WERI-Rb-1 (cell line): ENCODE measurements at regions not wholly inside any gene's neighbourhood (a gene's known extent, or its start where the extent isn't known, plus 50 kb on each side); places are given as distances from the start of the nearest gene placed in this dataset.

Experiments
- DNase-seq: peaks from one replicate; pipeline ENCODE4 v3.0.0-alpha.2; 2020
- H3K27ac ChIP-seq: fragments of 250-450 bp; sonication (Bioruptor Pico); 2 replicates; pipeline ENCODE4 v1.5.1; 2020; ENCODE audit warnings: mild to moderate bottlenecking, moderate library complexity
- H3K27me3 ChIP-seq: fragments of 250-450 bp; sonication (Bioruptor Pico); 2 replicates; pipeline ENCODE4 v1.5.1; 2021; ENCODE audit warnings: mild to moderate bottlenecking, low read depth, moderate library complexity; ENCODE audit not compliant: insufficient read depth, severe bottlenecking
- H3K36me3 ChIP-seq: fragments of 250-450 bp; sonication (Bioruptor Pico); 2 replicates; pipeline ENCODE4 v1.5.1; 2020; ENCODE audit warnings: mild to moderate bottlenecking, moderate library complexity
- H3K4me3 ChIP-seq: 2 replicates; pipeline ENCODE4 v1.5.1; 2011; ENCODE audit warnings: low read depth, mild to moderate bottlenecking, control low read depth, low read length
- H3K9me3 ChIP-seq: fragments of 250-450 bp; sonication (Bioruptor Pico); 2 replicates; pipeline ENCODE4 v1.5.1; 2021; ENCODE audit warnings: mild to moderate bottlenecking, moderate library complexity; ENCODE audit not compliant: severe bottlenecking
- TF ChIP-seq, protein P1 (sequence below): IDR thresholded peaks from 2 replicates; pipeline ENCODE4 v1.5.1; 2011; ENCODE audit warnings: low read depth, mild to moderate bottlenecking, control low read depth, inconsistent platforms, low read length

- no peak for DNase-seq
- TF ChIP-seq, protein P1, sequence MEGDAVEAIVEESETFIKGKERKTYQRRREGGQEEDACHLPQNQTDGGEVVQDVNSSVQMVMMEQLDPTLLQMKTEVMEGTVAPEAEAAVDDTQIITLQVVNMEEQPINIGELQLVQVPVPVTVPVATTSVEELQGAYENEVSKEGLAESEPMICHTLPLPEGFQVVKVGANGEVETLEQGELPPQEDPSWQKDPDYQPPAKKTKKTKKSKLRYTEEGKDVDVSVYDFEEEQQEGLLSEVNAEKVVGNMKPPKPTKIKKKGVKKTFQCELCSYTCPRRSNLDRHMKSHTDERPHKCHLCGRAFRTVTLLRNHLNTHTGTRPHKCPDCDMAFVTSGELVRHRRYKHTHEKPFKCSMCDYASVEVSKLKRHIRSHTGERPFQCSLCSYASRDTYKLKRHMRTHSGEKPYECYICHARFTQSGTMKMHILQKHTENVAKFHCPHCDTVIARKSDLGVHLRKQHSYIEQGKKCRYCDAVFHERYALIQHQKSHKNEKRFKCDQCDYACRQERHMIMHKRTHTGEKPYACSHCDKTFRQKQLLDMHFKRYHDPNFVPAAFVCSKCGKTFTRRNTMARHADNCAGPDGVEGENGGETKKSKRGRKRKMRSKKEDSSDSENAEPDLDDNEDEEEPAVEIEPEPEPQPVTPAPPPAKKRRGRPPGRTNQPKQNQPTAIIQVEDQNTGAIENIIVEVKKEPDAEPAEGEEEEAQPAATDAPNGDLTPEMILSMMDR: no peak
- Histone ChIP-seq H3K4me3 (no peak overlapping the region), H3K36me3 (no peaks in the 10 kb centered on the region), H3K27me3 (peaks cover 77% of the 10 kb centered on the region), H3K9me3 (peaks cover 5% of the 10 kb centered on the region), H3K27ac (no peak overlapping the region)
These were observed 123.1 kb downstream of the OSR1 start for GRCh38 chr2:19235308-19235707.

DNA sequence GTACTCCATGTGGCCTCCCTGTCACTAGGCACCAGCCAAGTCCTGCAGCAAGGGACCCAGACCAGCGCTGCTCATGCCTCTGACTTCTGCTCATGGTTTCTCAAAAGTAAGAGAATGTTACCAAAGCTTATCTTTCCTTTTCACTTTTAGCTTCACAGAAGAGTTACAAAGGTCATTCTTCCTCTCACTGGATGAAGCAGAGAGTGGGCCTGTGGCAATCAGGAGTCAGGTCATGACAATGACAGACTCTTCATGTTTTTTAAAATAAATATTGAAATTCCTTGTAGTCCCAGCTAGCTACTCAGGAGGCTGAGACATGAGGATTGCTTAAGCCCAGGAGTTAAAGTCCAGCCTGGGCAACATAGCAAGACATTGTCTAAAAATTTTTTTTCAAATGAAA, 126.1 kb downstream of the OSR1 start:
- TF ChIP-seq, protein P1: no peak
- DNase-seq: no peak
- Histone ChIP-seq H3K4me3 (no peak overlapping the region), H3K9me3 (peaks cover 17% of the 10 kb centered on the region), H3K36me3 (no peaks in the 10 kb centered on the region), H3K27me3 (peaks cover 69% of the 10 kb centered on the region), H3K27ac (no peak overlapping the region)

GRCh38 chr2:19231625-19232024, 126.8 kb downstream of the OSR1 start:
- Histone ChIP-seq H3K27ac (no peak overlapping the region), H3K36me3 (no peaks in the 10 kb centered on the region), H3K4me3 (no peak overlapping the region), H3K9me3 (peaks cover 17% of the 10 kb centered on the region), H3K27me3 (peaks cover 69% of the 10 kb centered on the region)
- DNase-seq: no peak
- TF ChIP-seq, protein P1: no peak

DNA sequence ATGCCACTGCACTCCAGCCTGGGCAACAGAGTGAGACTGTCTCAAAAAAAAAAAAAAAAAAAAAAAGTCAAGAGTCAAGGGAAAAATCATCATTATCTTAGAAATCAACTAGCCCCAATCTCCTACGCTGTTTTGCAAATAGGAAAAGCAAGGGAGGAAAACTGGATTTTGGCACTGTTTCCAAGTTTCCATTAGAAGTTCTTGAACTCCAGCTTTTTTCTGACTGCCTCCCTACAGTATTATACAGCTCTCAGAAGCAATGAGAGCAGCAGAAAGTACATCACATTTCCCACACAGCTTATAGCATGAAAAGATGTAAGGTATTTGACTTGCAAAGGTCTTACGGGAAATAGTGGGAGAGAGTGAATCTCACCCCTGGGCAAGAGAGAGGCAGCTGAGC, 127.8 kb downstream of the OSR1 start:
- no peak overlapping the region for H3K4me3 ChIP-seq
- peaks cover 73% of the 10 kb centered on the region for H3K27me3 ChIP-seq
- H3K27ac ChIP-seq: no peak overlapping the region
- DNase-seq: no peak
- TF ChIP-seq, protein P1: no peak
- H3K9me3 ChIP-seq: peaks cover 17% of the 10 kb centered on the region
- no peaks in the 10 kb centered on the region for H3K36me3 ChIP-seq

- peak; percentile 81 for DNase-seq
- Histone ChIP-seq H3K4me3 (no peak overlapping the region), H3K27me3 (peaks cover 73% of the 10 kb centered on the region), H3K36me3 (no peaks in the 10 kb centered on the region), H3K27ac (no peak overlapping the region), H3K9me3 (peaks cover 17% of the 10 kb centered on the region)
- TF ChIP-seq, protein P1: no peak; the same call in 1 of the 2 replicates
These were observed 129.7 kb downstream of the OSR1 start for GRCh38 chr2:19228715-19229114.

GRCh38 chr2:19228181-19228593, 130.2 kb downstream of the OSR1 start:
- Histone ChIP-seq H3K27me3 (peaks cover 67% of the 10 kb centered on the region), H3K27ac (no peak overlapping the region), H3K4me3 (no peak overlapping the region), H3K9me3 (peaks cover 17% of the 10 kb centered on the region), H3K36me3 (no peaks in the 10 kb centered on the region)
- DNase-seq: no peak
- TF ChIP-seq, protein P1: no peak
